ENCODE measurements at regions not wholly inside any gene's neighbourhood (a gene's known extent, or its start where the extent isn't known, plus 50 kb on each side); places are given as distances from the start of the nearest gene placed in this dataset.
"Not testable (repeated sequence)": the region's sequence is repeated elsewhere in the genome, so short reads cannot be mapped to it uniquely, and the experiment has no call there.

- 63% methylated on average over 3 of the region's 4 CpGs for WGBS (ENCODE audit: insufficient coverage, low coverage, low lambda C conversion rate, missing lambda C conversion rate)
- no peaks in the 10 kb centered on the region for H3K4me1 ChIP-seq
- H3K9me3 ChIP-seq = no peaks in the 10 kb centered on the region
- intact Hi-C loops (cut with DNase I) = no loop called here
- H3K36me3 ChIP-seq = no peaks in the 10 kb centered on the region
- H3K4me3 ChIP-seq = no peak overlapping the region
- H3K27me3 ChIP-seq = no peaks in the 10 kb centered on the region
- DNase-seq (no peak), ATAC-seq (no peak)
- no peak overlapping the region for H3K27ac ChIP-seq
- TF ChIP-seq CTCF (IDR thresholded peaks at IDR 0.05) (no peak), POLR2A (IDR thresholded peaks at IDR 0.05) (no peak)
Measured at GRCh38 chr4:11663114-11663513, 234.4 kb upstream of the HS3ST1 start.

GRCh38 chr4:11650801-11651596, 222.3 kb upstream of the HS3ST1 start:
- no peak overlapping the region for H3K4me3 ChIP-seq
- 65% methylated on average over 16 of the region's 19 CpGs for WGBS (ENCODE audit: insufficient coverage, low coverage, low lambda C conversion rate, missing lambda C conversion rate)
- no peaks in the 10 kb centered on the region for H3K4me1 ChIP-seq
- ATAC-seq (no peak), DNase-seq (no peak)
- intact Hi-C loops (cut with DNase I) = no loop called here
- no peaks in the 10 kb centered on the region for H3K9me3 ChIP-seq
- no peaks in the 10 kb centered on the region for H3K36me3 ChIP-seq
- no peak for TF ChIP-seq POLR2A (IDR thresholded peaks at IDR 0.05)
- TF ChIP-seq CTCF (IDR thresholded peaks at IDR 0.05) = no peak
- H3K27ac ChIP-seq = no peak overlapping the region
- H3K27me3 ChIP-seq = no peaks in the 10 kb centered on the region

GRCh38 chr4:11647433-11647832, 218.7 kb upstream of the HS3ST1 start:
- intact Hi-C loops (cut with DNase I) = no loop called here
- ATAC-seq = no peak
- no peak for DNase-seq
- TF ChIP-seq CTCF (IDR thresholded peaks at IDR 0.05) = no peak
- TF ChIP-seq POLR2A (IDR thresholded peaks at IDR 0.05) = no peak
- Histone ChIP-seq H3K27me3 (no peaks in the 10 kb centered on the region), H3K4me3 (no peak overlapping the region), H3K4me1 (no peaks in the 10 kb centered on the region), H3K36me3 (no peaks in the 10 kb centered on the region), H3K9me3 (no peaks in the 10 kb centered on the region), H3K27ac (no peak overlapping the region)

GRCh38 chr4:11643081-11643480, 214.4 kb upstream of the HS3ST1 start:
- intact Hi-C loops (cut with DNase I); H3K4me3 ChIP-seq; H3K27ac ChIP-seq; H3K36me3 ChIP-seq; H3K9me3 ChIP-seq; ATAC-seq; H3K4me1 ChIP-seq; H3K27me3 ChIP-seq; DNase-seq: not testable (repeated sequence)
- 76% methylated on average over 2 of the region's 2 CpGs for WGBS (ENCODE audit: insufficient coverage, low coverage, low lambda C conversion rate, missing lambda C conversion rate)

GRCh38 chr4:11640584-11640983, 211.9 kb upstream of the HS3ST1 start:
- WGBS (ENCODE audit: insufficient coverage, low coverage, low lambda C conversion rate, missing lambda C conversion rate) = 60% methylated on average over 2 of the region's 2 CpGs
- TF ChIP-seq POLR2A (IDR thresholded peaks at IDR 0.05) (no peak), CTCF (IDR thresholded peaks at IDR 0.05) (no peak)
- no peak for DNase-seq
- intact Hi-C loops (cut with DNase I) = no loop called here
- Histone ChIP-seq H3K27me3 (no peaks in the 10 kb centered on the region), H3K4me1 (no peaks in the 10 kb centered on the region), H3K9me3 (no peaks in the 10 kb centered on the region), H3K36me3 (no peaks in the 10 kb centered on the region), H3K4me3 (no peak overlapping the region), H3K27ac (no peak overlapping the region)
- ATAC-seq = no peak

All from right lobe of liver (tissue), 6 donors.